NB4 (cell line): ENCODE measurements at regions not wholly inside any gene's neighbourhood (a gene's known extent, or its start where the extent isn't known, plus 50 kb on each side); places are given as distances from the start of the nearest gene placed in this dataset.

Experiments
- DNase-seq: peaks from one replicate; pipeline ENCODE4 v3.0.0; 2010; ENCODE audit warnings: low read depth
- H3K4me3 ChIP-seq: one replicate; pipeline ENCODE4 v1.5.1; 2011; ENCODE audit warnings: mild to moderate bottlenecking, low read depth, low read length, moderate library complexity
- MYC ChIP-seq: IDR thresholded peaks from 2 replicates; pipeline ENCODE4 v1.6.1; 2011; ENCODE audit warnings: low read depth, low read length
- POLR2A ChIP-seq: IDR thresholded peaks from 2 replicates; pipeline ENCODE4 v1.6.1; 2011; ENCODE audit warnings: mild to moderate bottlenecking; ENCODE audit not compliant: insufficient read length; ENCODE audit errors: extremely low read depth
- TF ChIP-seq, protein P1 (sequence below): IDR thresholded peaks from one replicate; pipeline ENCODE4 v1.5.1; 2012; ENCODE audit warnings: low read depth, low read length
- TF ChIP-seq, protein P2 (sequence below): IDR thresholded peaks from 2 replicates; pipeline ENCODE4 v1.6.1; 2011; ENCODE audit warnings: low read depth, low read length

DNA sequence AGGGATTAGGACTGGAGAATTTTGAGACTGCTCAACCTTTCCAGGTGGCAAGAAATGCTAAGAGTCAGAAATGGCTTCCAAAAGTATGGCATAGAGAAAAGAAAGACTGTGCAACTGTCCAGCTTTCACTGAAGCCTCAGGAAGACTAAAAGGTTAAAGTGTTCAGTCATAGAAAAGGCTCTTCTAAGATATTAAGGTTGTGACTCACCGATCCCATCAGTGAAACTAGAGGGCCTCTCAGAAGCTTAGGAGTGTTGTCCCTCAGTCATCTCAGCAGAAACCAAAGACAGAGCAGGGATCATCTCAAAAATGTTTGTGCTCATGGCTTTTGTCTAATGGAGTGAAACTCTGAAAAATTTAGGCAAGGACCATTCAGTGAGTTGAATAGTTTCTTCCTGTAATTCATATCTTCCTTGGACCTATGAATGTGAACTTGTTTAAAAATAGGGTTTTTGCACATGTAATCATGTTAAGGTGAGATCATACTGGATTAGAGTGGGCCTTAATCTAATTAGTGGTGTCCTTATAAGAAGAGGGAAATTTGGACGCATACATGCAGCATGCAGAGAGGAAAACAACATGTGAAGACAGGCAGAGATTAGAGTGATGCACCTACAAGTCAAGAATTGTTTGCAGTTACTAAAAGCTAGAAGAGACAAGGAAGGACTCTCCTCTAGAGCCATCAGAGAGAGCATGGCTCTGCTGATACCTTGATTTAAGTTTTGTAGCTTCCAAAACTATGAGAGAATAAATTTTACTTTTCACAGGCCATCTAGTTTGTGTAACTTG lies 71.3 kb downstream of the RPE65 start:
- DNase-seq, result no peak
- TF ChIP-seq POLR2A (no peak), MYC (no peak)
- H3K4me3 ChIP-seq, result no peak overlapping the region

DNA sequence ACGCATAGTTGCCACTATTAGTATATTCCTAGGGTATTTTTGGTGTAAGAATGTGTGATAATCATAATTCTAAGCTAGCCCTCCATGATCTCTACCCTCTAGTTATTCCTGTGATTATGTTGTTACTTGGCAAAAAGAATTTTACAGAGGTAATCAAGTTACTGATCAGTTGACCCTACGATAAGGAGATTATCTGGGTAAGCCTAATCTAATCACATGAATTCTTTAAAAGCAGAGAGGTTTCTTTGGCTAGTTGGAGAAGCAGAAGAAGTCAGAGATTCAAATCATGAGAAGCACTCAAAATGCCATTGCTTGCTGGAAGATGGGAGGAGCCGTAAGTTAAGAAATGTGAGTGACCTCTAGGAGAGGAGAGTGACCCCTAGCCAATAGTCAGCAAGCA lies 72.7 kb downstream of the RPE65 start:
- DNase-seq, result no peak
- TF ChIP-seq MYC, result no peak
- TF ChIP-seq, protein P1, sequence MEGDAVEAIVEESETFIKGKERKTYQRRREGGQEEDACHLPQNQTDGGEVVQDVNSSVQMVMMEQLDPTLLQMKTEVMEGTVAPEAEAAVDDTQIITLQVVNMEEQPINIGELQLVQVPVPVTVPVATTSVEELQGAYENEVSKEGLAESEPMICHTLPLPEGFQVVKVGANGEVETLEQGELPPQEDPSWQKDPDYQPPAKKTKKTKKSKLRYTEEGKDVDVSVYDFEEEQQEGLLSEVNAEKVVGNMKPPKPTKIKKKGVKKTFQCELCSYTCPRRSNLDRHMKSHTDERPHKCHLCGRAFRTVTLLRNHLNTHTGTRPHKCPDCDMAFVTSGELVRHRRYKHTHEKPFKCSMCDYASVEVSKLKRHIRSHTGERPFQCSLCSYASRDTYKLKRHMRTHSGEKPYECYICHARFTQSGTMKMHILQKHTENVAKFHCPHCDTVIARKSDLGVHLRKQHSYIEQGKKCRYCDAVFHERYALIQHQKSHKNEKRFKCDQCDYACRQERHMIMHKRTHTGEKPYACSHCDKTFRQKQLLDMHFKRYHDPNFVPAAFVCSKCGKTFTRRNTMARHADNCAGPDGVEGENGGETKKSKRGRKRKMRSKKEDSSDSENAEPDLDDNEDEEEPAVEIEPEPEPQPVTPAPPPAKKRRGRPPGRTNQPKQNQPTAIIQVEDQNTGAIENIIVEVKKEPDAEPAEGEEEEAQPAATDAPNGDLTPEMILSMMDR, result no peak
- TF ChIP-seq, protein P2, sequence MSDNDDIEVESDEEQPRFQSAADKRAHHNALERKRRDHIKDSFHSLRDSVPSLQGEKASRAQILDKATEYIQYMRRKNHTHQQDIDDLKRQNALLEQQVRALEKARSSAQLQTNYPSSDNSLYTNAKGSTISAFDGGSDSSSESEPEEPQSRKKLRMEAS, result no peak
- TF ChIP-seq POLR2A, result no peak

DNA sequence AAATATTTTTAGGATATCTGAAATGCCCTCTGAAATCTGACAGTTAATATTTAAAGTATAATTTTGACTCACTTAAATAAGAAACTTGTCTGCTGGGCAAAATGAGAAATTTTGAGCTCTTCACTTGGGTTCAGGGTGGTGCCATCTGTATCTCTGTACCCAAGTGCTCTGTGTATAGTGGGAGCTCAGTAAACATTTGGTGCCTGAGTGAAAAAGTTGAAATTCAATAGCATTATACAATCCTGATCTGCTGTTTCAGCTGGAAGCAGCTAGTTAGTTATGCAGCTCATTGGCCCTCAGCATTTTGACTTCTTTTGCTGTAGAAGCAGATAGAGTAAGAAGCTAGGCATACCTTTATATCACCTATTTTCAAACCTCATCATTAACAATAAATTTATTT lies 73.3 kb downstream of the RPE65 start:
- no peak for TF ChIP-seq MYC
- no peak for TF ChIP-seq POLR2A
- TF ChIP-seq, protein P1, result no peak
- TF ChIP-seq, protein P2, result no peak

More for the DNA sequence above, 72.7 kb downstream of the RPE65 start:
- H3K4me3 ChIP-seq, result no peak overlapping the region

DNA sequence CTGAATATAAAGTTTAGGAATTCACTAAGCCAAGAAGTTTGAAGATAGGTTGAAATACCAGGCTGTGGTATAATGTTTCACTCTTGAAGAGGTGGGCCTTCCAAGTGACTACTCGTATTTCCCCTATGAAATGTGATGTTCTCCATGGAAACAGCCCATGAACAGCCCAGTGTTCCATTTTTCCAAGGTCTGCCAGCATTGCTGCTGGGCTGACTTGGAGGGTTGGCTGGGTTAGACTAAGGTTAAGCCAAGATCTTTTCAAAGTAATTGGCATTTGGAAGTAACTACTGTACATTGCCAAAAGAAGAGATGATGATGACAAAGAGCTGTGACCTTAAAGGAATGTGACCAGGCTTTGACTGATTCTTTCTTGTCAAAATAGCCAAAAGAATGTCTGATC lies 73.8 kb downstream of the RPE65 start:
- no peak for DNase-seq
- TF ChIP-seq, protein P2, result no peak
- TF ChIP-seq, protein P1, result no peak
- TF ChIP-seq MYC (no peak), POLR2A (no peak)
- no peak overlapping the region for H3K4me3 ChIP-seq

More for the DNA sequence above, 73.3 kb downstream of the RPE65 start:
- H3K4me3 ChIP-seq, result no peak overlapping the region
- no peak for DNase-seq

GRCh38 chr1:68373173-68373572 lies 76.6 kb downstream of the RPE65 start:
- DNase-seq, result no peak
- no peak overlapping the region for H3K4me3 ChIP-seq
- TF ChIP-seq MYC, result no peak
- TF ChIP-seq, protein P1, result no peak
- no peak for TF ChIP-seq POLR2A
- TF ChIP-seq, protein P2, result no peak

- no peak for DNase-seq
- no peak overlapping the region for H3K4me3 ChIP-seq
- TF ChIP-seq POLR2A (no peak), MYC (no peak)
- TF ChIP-seq, protein P2, result no peak
- TF ChIP-seq, protein P1, result no peak
Observed at GRCh38 chr1:68372487-68372886, 77.3 kb downstream of the RPE65 start.
